ENCODE measurements at regions not wholly inside any gene's neighbourhood (a gene's known extent, or its start where the extent isn't known, plus 50 kb on each side); places are given as distances from the start of the nearest gene placed in this dataset.
"Not testable (repeated sequence)": the region's sequence is repeated elsewhere in the genome, so short reads cannot be mapped to it uniquely, and the experiment has no call there.

GRCh38 chr2:194462883-194463282 lies 1194.1 kb upstream of the SLC39A10 start:
- H3K27me3 ChIP-seq (replicated peaks in 1 of 2; ENCODE audit: control insufficient read depth in 2 of 2, extremely low read depth in 1 of 2, insufficient read depth in 2 of 2, low read length in 1 of 2); ATAC-seq (replicated peaks in 1 of 4); H3K36me3 ChIP-seq (ENCODE audit: control insufficient read depth in 2 of 2, extremely low read depth in 1 of 2, insufficient read depth in 1 of 2, low read length in 1 of 2); CTCF ChIA-PET; H3K4me3 ChIP-seq (ENCODE audit: control insufficient read depth in 1 of 2, extremely low read depth in 1 of 2, low read length in 1 of 2); H3K4me1 Mint-ChIP-seq; H3K4me3 Mint-ChIP-seq; H3K27ac ChIP-seq (ENCODE audit: low read length); H3K4me1 ChIP-seq (ENCODE audit: control insufficient read depth in 1 of 2, extremely low read depth in 1 of 2, insufficient read depth in 2 of 2, low read length in 2 of 2); H3K27me3 Mint-ChIP-seq; H3K27ac Mint-ChIP-seq; DNase-seq; H3K9me3 Mint-ChIP-seq; H3K9me3 ChIP-seq; POLR2A ChIA-PET; H3K36me3 Mint-ChIP-seq: not testable (repeated sequence)
- no CpG with 5 or more reads among the region's 2 CpGs for WGBS (ENCODE audit: insufficient coverage)

DNA sequence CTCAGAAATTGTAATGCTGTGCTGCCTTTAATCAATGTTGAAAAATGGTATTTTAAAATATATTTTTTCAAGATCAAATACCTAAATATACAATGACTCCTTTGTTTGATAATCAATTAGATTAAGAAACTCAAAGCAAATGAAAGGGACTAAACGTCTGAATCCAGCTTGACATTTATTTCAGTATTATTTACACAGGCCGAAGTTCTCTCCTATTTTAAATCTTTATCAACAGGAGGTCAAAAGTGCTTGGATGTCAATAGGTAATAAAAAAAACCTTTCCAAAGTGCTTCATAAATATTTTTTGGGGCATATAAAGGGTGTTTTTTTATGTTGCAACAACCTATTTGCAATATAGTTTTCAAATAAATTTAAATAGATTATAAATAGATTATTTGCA lies 1201.7 kb upstream of the SLC39A10 start:
- H3K4me3 ChIP-seq (ENCODE audit: control insufficient read depth in 1 of 2, extremely low read depth in 1 of 2, low read length in 1 of 2) = no peak overlapping the region
- H3K27me3 Mint-ChIP-seq = no peaks in the 10 kb centered on the region
- ATAC-seq (replicated peaks in 1 of 4) (no peak), DNase-seq (no peak)
- ChIA-PET CTCF (no interaction called here), POLR2A (no interaction called here)
- H3K27ac ChIP-seq (ENCODE audit: low read length) = no peak overlapping the region
- H3K4me1 Mint-ChIP-seq = no peaks in the 10 kb centered on the region
- H3K9me3 ChIP-seq = no peaks in the 10 kb centered on the region
- no peak overlapping the region for H3K4me3 Mint-ChIP-seq
- H3K27me3 ChIP-seq (replicated peaks in 1 of 2; ENCODE audit: control insufficient read depth in 2 of 2, extremely low read depth in 1 of 2, insufficient read depth in 2 of 2, low read length in 1 of 2) = no peaks in the 10 kb centered on the region
- H3K36me3 Mint-ChIP-seq = no peaks in the 10 kb centered on the region
- WGBS (ENCODE audit: insufficient coverage) = no CpG with 5 or more reads among the region's 2 CpGs
- H3K9me3 Mint-ChIP-seq = no peaks in the 10 kb centered on the region
- no peaks in the 10 kb centered on the region for H3K36me3 ChIP-seq (ENCODE audit: control insufficient read depth in 2 of 2, extremely low read depth in 1 of 2, insufficient read depth in 1 of 2, low read length in 1 of 2)
- H3K27ac Mint-ChIP-seq = no peak overlapping the region
- H3K4me1 ChIP-seq (ENCODE audit: control insufficient read depth in 1 of 2, extremely low read depth in 1 of 2, insufficient read depth in 2 of 2, low read length in 2 of 2) = no peaks in the 10 kb centered on the region

DNA sequence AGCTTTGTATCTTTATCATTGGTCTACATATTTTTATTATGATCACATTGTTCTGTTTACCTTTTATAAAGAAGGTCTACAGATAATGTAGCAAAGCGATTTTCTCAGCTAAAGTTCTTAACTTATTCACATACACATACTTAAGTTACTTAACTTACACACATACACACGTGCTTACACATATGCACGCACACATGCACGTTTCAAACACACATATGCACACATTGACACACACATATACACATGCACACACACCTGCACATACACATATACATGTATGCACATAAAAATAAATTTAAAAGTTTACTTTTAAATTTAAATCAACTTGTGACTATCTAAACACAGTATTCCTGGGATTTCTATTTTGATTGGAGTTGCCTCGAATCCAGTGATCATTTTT lies 1204.5 kb upstream of the SLC39A10 start:
- ChIA-PET POLR2A (no interaction called here), CTCF (no interaction called here)
- Mint-ChIP-seq H3K4me3 (no peak overlapping the region), H3K9me3 (peaks cover 0 to 2% (median 0%) of the 10 kb centered on the region in 3 donors), H3K27ac (no peak overlapping the region), H3K27me3 (no peaks in the 10 kb centered on the region), H3K4me1 (no peaks in the 10 kb centered on the region), H3K36me3 (no peaks in the 10 kb centered on the region)
- Histone ChIP-seq H3K9me3 (no peaks in the 10 kb centered on the region), H3K4me1 (ENCODE audit: control insufficient read depth in 1 of 2, extremely low read depth in 1 of 2, insufficient read depth in 2 of 2, low read length in 2 of 2) (no peaks in the 10 kb centered on the region), H3K4me3 (ENCODE audit: control insufficient read depth in 1 of 2, extremely low read depth in 1 of 2, low read length in 1 of 2) (no peak overlapping the region), H3K36me3 (ENCODE audit: control insufficient read depth in 2 of 2, extremely low read depth in 1 of 2, insufficient read depth in 1 of 2, low read length in 1 of 2) (no peaks in the 10 kb centered on the region), H3K27me3 (replicated peaks in 1 of 2; ENCODE audit: control insufficient read depth in 2 of 2, extremely low read depth in 1 of 2, insufficient read depth in 2 of 2, low read length in 1 of 2) (no peaks in the 10 kb centered on the region), H3K27ac (ENCODE audit: low read length) (no peak overlapping the region)
- ATAC-seq (replicated peaks in 1 of 4) (no peak), DNase-seq (no peak)
- WGBS (ENCODE audit: insufficient coverage) = 50% methylated on average over 1 of the region's 5 CpGs

- H3K4me3 ChIP-seq (ENCODE audit: control insufficient read depth in 1 of 2, extremely low read depth in 1 of 2, low read length in 1 of 2) = no peak overlapping the region
- no peaks in the 10 kb centered on the region for H3K36me3 Mint-ChIP-seq
- no peaks in the 10 kb centered on the region for H3K27me3 Mint-ChIP-seq
- no peak for DNase-seq
- no peak overlapping the region for H3K27ac Mint-ChIP-seq
- no peaks in the 10 kb centered on the region for H3K4me1 Mint-ChIP-seq
- ChIA-PET POLR2A (no interaction called here), CTCF (no interaction called here)
- no CpG with 5 or more reads among the region's 2 CpGs for WGBS (ENCODE audit: insufficient coverage)
- H3K9me3 Mint-ChIP-seq = peaks cover 0 to 5% (median 0%) of the 10 kb centered on the region in 3 donors
- ATAC-seq (replicated peaks in 1 of 4) = no peak
- no peak overlapping the region for H3K4me3 Mint-ChIP-seq
- no peaks in the 10 kb centered on the region for H3K36me3 ChIP-seq (ENCODE audit: control insufficient read depth in 2 of 2, extremely low read depth in 1 of 2, insufficient read depth in 1 of 2, low read length in 1 of 2)
- no peaks in the 10 kb centered on the region for H3K9me3 ChIP-seq
- H3K4me1 ChIP-seq (ENCODE audit: control insufficient read depth in 1 of 2, extremely low read depth in 1 of 2, insufficient read depth in 2 of 2, low read length in 2 of 2) = no peaks in the 10 kb centered on the region
- H3K27me3 ChIP-seq (replicated peaks in 1 of 2; ENCODE audit: control insufficient read depth in 2 of 2, extremely low read depth in 1 of 2, insufficient read depth in 2 of 2, low read length in 1 of 2) = no peaks in the 10 kb centered on the region
- H3K27ac ChIP-seq (ENCODE audit: low read length) = no peak overlapping the region
These were observed 1211.8 kb upstream of the SLC39A10 start for GRCh38 chr2:194445226-194445625.

- ChIA-PET CTCF (no interaction called here), POLR2A (no interaction called here)
- no CpG with 5 or more reads among the region's 1 CpG for WGBS (ENCODE audit: insufficient coverage)
- no peak overlapping the region for H3K4me3 ChIP-seq (ENCODE audit: control insufficient read depth in 1 of 2, extremely low read depth in 1 of 2, low read length in 1 of 2)
- no peaks in the 10 kb centered on the region for H3K9me3 ChIP-seq
- no peaks in the 10 kb centered on the region for H3K4me1 ChIP-seq (ENCODE audit: control insufficient read depth in 1 of 2, extremely low read depth in 1 of 2, insufficient read depth in 2 of 2, low read length in 2 of 2)
- H3K36me3 ChIP-seq (ENCODE audit: control insufficient read depth in 2 of 2, extremely low read depth in 1 of 2, insufficient read depth in 1 of 2, low read length in 1 of 2) = no peaks in the 10 kb centered on the region
- no peaks in the 10 kb centered on the region for H3K27me3 ChIP-seq (replicated peaks in 1 of 2; ENCODE audit: control insufficient read depth in 2 of 2, extremely low read depth in 1 of 2, insufficient read depth in 2 of 2, low read length in 1 of 2)
- no peaks in the 10 kb centered on the region for H3K36me3 Mint-ChIP-seq
- ATAC-seq (replicated peaks in 1 of 4) (no peak), DNase-seq (no peak)
- H3K27ac ChIP-seq (ENCODE audit: low read length) = no peak overlapping the region
- H3K4me3 Mint-ChIP-seq = no peak overlapping the region
- H3K9me3 Mint-ChIP-seq = peaks cover 0 to 7% (median 0%) of the 10 kb centered on the region in 3 donors
- H3K27me3 Mint-ChIP-seq = no peaks in the 10 kb centered on the region
- H3K27ac Mint-ChIP-seq = no peak overlapping the region
- no peaks in the 10 kb centered on the region for H3K4me1 Mint-ChIP-seq
These were observed 1213.1 kb upstream of the SLC39A10 start for GRCh38 chr2:194443926-194444325.

- no peaks in the 10 kb centered on the region for H3K27me3 Mint-ChIP-seq
- CTCF ChIA-PET = no interaction called here
These were observed 1232.3 kb upstream of the SLC39A10 start for GRCh38 chr2:194424683-194425209.

DNA sequence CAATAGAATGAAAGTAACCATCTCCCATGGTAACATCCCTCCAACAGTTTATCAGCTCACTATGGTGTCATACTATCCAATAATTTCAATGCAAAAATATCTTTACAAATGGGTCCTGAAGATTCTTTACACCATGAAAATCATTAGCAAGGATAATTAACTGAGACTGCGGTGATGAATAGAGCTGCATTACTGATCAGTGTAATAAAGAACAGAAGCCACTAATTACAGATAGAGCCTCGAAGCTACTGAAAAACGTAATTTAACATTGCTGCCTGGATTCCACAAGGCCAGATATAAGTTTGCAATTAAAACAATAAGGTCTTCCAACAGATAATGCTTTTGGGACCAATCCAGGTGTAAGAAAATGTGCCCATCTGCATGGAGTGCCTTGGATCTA lies 1245.8 kb upstream of the SLC39A10 start:
- Mint-ChIP-seq H3K27me3 (no peaks in the 10 kb centered on the region), H3K36me3 (no peaks in the 10 kb centered on the region), H3K27ac (no peak overlapping the region), H3K4me1 (no peaks in the 10 kb centered on the region), H3K4me3 (no peak overlapping the region), H3K9me3 (no peaks in the 10 kb centered on the region)
- no peak for DNase-seq
- WGBS (ENCODE audit: insufficient coverage) = no CpG with 5 or more reads among the region's 3 CpGs
- no peaks in the 10 kb centered on the region for H3K4me1 ChIP-seq (ENCODE audit: control insufficient read depth in 1 of 2, extremely low read depth in 1 of 2, insufficient read depth in 2 of 2, low read length in 2 of 2)
- no peak overlapping the region for H3K27ac ChIP-seq (ENCODE audit: low read length)
- ChIA-PET POLR2A (no interaction called here), CTCF (no interaction called here)
- no peak for ATAC-seq (replicated peaks in 1 of 4)
- no peaks in the 10 kb centered on the region for H3K9me3 ChIP-seq
- H3K4me3 ChIP-seq (ENCODE audit: control insufficient read depth in 1 of 2, extremely low read depth in 1 of 2, low read length in 1 of 2) = no peak overlapping the region
- no peaks in the 10 kb centered on the region for H3K36me3 ChIP-seq (ENCODE audit: control insufficient read depth in 2 of 2, extremely low read depth in 1 of 2, insufficient read depth in 1 of 2, low read length in 1 of 2)
- H3K27me3 ChIP-seq (replicated peaks in 1 of 2; ENCODE audit: control insufficient read depth in 2 of 2, extremely low read depth in 1 of 2, insufficient read depth in 2 of 2, low read length in 1 of 2) = no peaks in the 10 kb centered on the region

More at GRCh38 chr2:194424683-194425209, 1232.3 kb upstream of the SLC39A10 start:
- Histone ChIP-seq H3K4me1 (ENCODE audit: control insufficient read depth in 1 of 2, extremely low read depth in 1 of 2, insufficient read depth in 2 of 2, low read length in 2 of 2) (no peaks in the 10 kb centered on the region), H3K36me3 (ENCODE audit: control insufficient read depth in 2 of 2, extremely low read depth in 1 of 2, insufficient read depth in 1 of 2, low read length in 1 of 2) (no peaks in the 10 kb centered on the region), H3K9me3 (no peaks in the 10 kb centered on the region), H3K4me3 (ENCODE audit: control insufficient read depth in 1 of 2, extremely low read depth in 1 of 2, low read length in 1 of 2) (no peak overlapping the region), H3K27me3 (replicated peaks in 1 of 2; ENCODE audit: control insufficient read depth in 2 of 2, extremely low read depth in 1 of 2, insufficient read depth in 2 of 2, low read length in 1 of 2) (no peaks in the 10 kb centered on the region), H3K27ac (ENCODE audit: low read length) (no peak overlapping the region)
- no peak for ATAC-seq (replicated peaks in 1 of 4)
- Mint-ChIP-seq H3K36me3 (no peaks in the 10 kb centered on the region), H3K4me3 (no peak overlapping the region), H3K9me3 (no peaks in the 10 kb centered on the region), H3K27ac (no peak overlapping the region), H3K4me1 (no peaks in the 10 kb centered on the region)
- 80% methylated on average over 2 of the region's 3 CpGs for WGBS (ENCODE audit: insufficient coverage)
- no peak for DNase-seq
- POLR2A ChIA-PET = no interaction called here

All from T-cell (primary cell).